CD8-positive, alpha-beta memory T cell (primary cell): ENCODE measurements at regions not wholly inside any gene's neighbourhood (a gene's known extent, or its start where the extent isn't known, plus 50 kb on each side); places are given as distances from the start of the nearest gene placed in this dataset.
"Not testable (repeated sequence)": the region's sequence is repeated elsewhere in the genome, so short reads cannot be mapped to it uniquely, and the experiment has no call there.

Source experiments
- CTCF ChIA-PET: fragments of 350-600 bp; sonication (Branson Sonifier 250); formaldehyde crosslinking; loops from one replicate; lab custom pipeline; 2021; ENCODE audit warnings: antibody characterized with exemption; lab: Charles Lee
- POLR2A ChIA-PET: fragments of 350-600 bp; sonication (Branson Sonifier 250); formaldehyde crosslinking; loops from one replicate; lab custom pipeline; 2021; ENCODE audit warnings: antibody characterized with exemption; lab: Charles Lee
- DNase-seq, 5 donors: peaks; one replicate each; pipeline versions ENCODE4 v3.0.0 to v3.0.0-alpha.2; 2020 to 2022; ENCODE audit warnings: mixed read lengths in 1 of 5
- H3K27ac ChIP-seq: one replicate; pipeline ENCODE4 v1.7.0; 2013; ENCODE audit warnings: low read depth, mild to moderate bottlenecking, low read length, moderate library complexity
- H3K27me3 ChIP-seq: 2 replicates; pipeline ENCODE4 v1.7.0; 2013; ENCODE audit warnings: low read length, mild to moderate bottlenecking; ENCODE audit not compliant: insufficient read depth, poor library complexity, severe bottlenecking
- H3K36me3 ChIP-seq: 2 replicates; pipeline ENCODE4 v1.7.0; 2013; ENCODE audit warnings: mild to moderate bottlenecking, low read length, moderate library complexity; ENCODE audit not compliant: insufficient read depth
- H3K4me1 ChIP-seq: 2 replicates; pipeline ENCODE4 v1.7.0; 2013; ENCODE audit warnings: mild to moderate bottlenecking, low read length, moderate library complexity; ENCODE audit not compliant: insufficient read depth
- H3K4me3 ChIP-seq: 2 replicates; pipeline ENCODE4 v1.7.0; 2013; ENCODE audit warnings: mild to moderate bottlenecking, low read length
- H3K9me3 ChIP-seq: 2 replicates; pipeline ENCODE4 v1.7.0; 2013; ENCODE audit warnings: mild to moderate bottlenecking, low read length
- H3K27ac Mint-ChIP-seq, 8 donors: one replicate each; pipeline ENCODE4 v1.8.0; 2020 to 2021; ENCODE audit warnings: mixed read lengths in 8 of 8, mild to moderate bottlenecking in 6 of 8, inconsistent platforms in 3 of 8, moderate library complexity in 3 of 8
- H3K27me3 Mint-ChIP-seq, 2 donors: one replicate each; pipeline ENCODE4 v1.8.0; 2020 to 2021; ENCODE audit warnings: mixed read lengths in 2 of 2, mild to moderate bottlenecking in 1 of 2, moderate library complexity in 1 of 2
- H3K36me3 Mint-ChIP-seq, 3 donors: one replicate each; pipeline ENCODE4 v1.8.0; 2020 to 2021; ENCODE audit warnings: mixed read lengths in 3 of 3, inconsistent platforms in 1 of 3, mild to moderate bottlenecking in 1 of 3
- H3K4me1 Mint-ChIP-seq, 3 donors: one replicate each; pipeline ENCODE4 v1.8.0; 2020 to 2021; ENCODE audit warnings: mixed read lengths in 3 of 3, inconsistent platforms in 1 of 3, mild to moderate bottlenecking in 1 of 3
- H3K4me3 Mint-ChIP-seq, 7 donors: one replicate each; pipeline ENCODE4 v1.8.0; 2020 to 2021; ENCODE audit warnings: mixed read lengths in 7 of 7, mild to moderate bottlenecking in 6 of 7, moderate library complexity in 4 of 7, inconsistent platforms in 2 of 7
- H3K9me3 Mint-ChIP-seq, 5 donors: one replicate each; pipeline ENCODE4 v1.8.0; 2020 to 2022; ENCODE audit warnings: mixed read lengths in 5 of 5, mild to moderate bottlenecking in 3 of 5, moderate library complexity in 2 of 5, inconsistent platforms in 1 of 5

GRCh38 chr1:69081668-69082067, 486.1 kb upstream of the LRRC7 start:
- no peak for DNase-seq

DNA sequence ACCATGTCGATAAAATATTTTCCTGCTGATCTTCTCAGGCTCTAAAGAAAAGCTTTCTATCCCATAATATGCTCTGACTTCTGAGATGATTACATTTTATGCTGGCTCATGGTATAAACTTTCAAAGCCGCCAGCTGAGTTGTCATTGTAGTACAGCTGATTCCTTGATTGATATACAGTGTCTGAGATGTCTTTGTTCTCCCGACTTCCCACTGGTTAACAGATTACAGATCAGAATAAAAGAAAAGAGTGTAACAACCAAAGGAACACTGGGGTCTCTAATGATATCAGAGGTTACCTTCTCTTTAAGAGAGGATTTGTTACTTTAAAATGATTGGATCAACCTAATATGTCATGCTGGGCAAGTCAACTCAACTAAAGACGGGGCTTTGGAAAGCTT, 485.4 kb upstream of the LRRC7 start:
- Mint-ChIP-seq H3K4me3 (no peak overlapping the region), H3K36me3 (no peaks in the 10 kb centered on the region), H3K9me3 (peaks cover 2 to 22% (median 7%) of the 10 kb centered on the region in 5 donors), H3K4me1 (no peaks in the 10 kb centered on the region), H3K27me3 (no peaks in the 10 kb centered on the region), H3K27ac (no peak overlapping the region)
- H3K27ac ChIP-seq = no peak overlapping the region
- no peaks in the 10 kb centered on the region for H3K36me3 ChIP-seq
- no peak for DNase-seq
- no peaks in the 10 kb centered on the region for H3K27me3 ChIP-seq
- ChIA-PET POLR2A (no interaction called here), CTCF (no interaction called here)
- H3K9me3 ChIP-seq = no peaks in the 10 kb centered on the region
- no peak overlapping the region for H3K4me3 ChIP-seq
- H3K4me1 ChIP-seq = no peaks in the 10 kb centered on the region

More at GRCh38 chr1:69081668-69082067, 486.1 kb upstream of the LRRC7 start:
- no peaks in the 10 kb centered on the region for H3K4me1 ChIP-seq
- H3K4me1 Mint-ChIP-seq = no peaks in the 10 kb centered on the region
- no peaks in the 10 kb centered on the region for H3K9me3 ChIP-seq
- ChIA-PET CTCF (no interaction called here), POLR2A (no interaction called here)
- no peak overlapping the region for H3K4me3 Mint-ChIP-seq
- no peaks in the 10 kb centered on the region for H3K27me3 Mint-ChIP-seq
- H3K36me3 ChIP-seq = no peaks in the 10 kb centered on the region
- H3K27me3 ChIP-seq = no peaks in the 10 kb centered on the region
- H3K9me3 Mint-ChIP-seq = peaks cover 2 to 23% (median 6%) of the 10 kb centered on the region in 5 donors
- H3K27ac ChIP-seq = no peak overlapping the region
- H3K36me3 Mint-ChIP-seq = no peaks in the 10 kb centered on the region
- H3K4me3 ChIP-seq = no peak overlapping the region
- no peak overlapping the region for H3K27ac Mint-ChIP-seq

- no peak overlapping the region for H3K27ac Mint-ChIP-seq
- DNase-seq = no peak
Observed at GRCh38 chr1:69086148-69086547, 481.6 kb upstream of the LRRC7 start.

DNA sequence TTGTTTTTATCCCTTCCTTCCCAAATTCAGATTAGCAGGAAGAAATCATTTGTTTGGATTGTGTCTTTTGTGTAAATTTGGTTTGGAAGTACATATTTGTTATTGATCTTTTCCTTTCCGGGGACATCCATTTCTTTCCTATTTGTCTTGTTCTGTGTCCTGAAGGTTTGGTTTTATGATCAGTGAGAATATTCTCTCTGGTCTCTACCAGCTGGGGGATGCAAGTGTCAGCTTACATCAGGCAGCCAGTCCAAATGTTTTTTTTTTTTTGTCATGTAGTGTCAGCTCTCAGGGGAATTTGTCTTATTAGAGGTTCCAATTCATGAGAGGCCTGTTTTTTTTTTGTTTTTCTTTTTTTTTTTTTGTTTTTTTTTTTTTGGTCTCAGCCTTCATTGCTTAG, 479.2 kb upstream of the LRRC7 start:
- H3K4me1 ChIP-seq = no peaks in the 10 kb centered on the region
- H3K9me3 Mint-ChIP-seq = peaks cover 10 to 31% (median 12%) of the 10 kb centered on the region in 5 donors
- no peaks in the 10 kb centered on the region for H3K36me3 ChIP-seq
- ChIA-PET CTCF (no interaction called here), POLR2A (no interaction called here)
- no peaks in the 10 kb centered on the region for H3K36me3 Mint-ChIP-seq
- H3K4me3 ChIP-seq = no peak overlapping the region
- no peak overlapping the region for H3K27ac Mint-ChIP-seq
- no peak overlapping the region for H3K4me3 Mint-ChIP-seq
- peaks cover 6% of the 10 kb centered on the region for H3K9me3 ChIP-seq
- no peaks in the 10 kb centered on the region for H3K27me3 ChIP-seq
- no peaks in the 10 kb centered on the region for H3K4me1 Mint-ChIP-seq
- DNase-seq = no peak
- H3K27ac ChIP-seq = no peak overlapping the region
- no peaks in the 10 kb centered on the region for H3K27me3 Mint-ChIP-seq

More at GRCh38 chr1:69086148-69086547, 481.6 kb upstream of the LRRC7 start:
- H3K27me3 ChIP-seq = no peaks in the 10 kb centered on the region
- H3K4me3 Mint-ChIP-seq = no peak overlapping the region
- no peaks in the 10 kb centered on the region for H3K4me1 Mint-ChIP-seq
- no peaks in the 10 kb centered on the region for H3K4me1 ChIP-seq
- peaks cover 7 to 34% (median 13%) of the 10 kb centered on the region in 5 donors for H3K9me3 Mint-ChIP-seq
- peaks cover 6% of the 10 kb centered on the region for H3K9me3 ChIP-seq
- H3K27ac ChIP-seq = no peak overlapping the region
- POLR2A ChIA-PET = no interaction called here
- CTCF ChIA-PET = no interaction called here
- no peaks in the 10 kb centered on the region for H3K36me3 ChIP-seq
- H3K27me3 Mint-ChIP-seq = no peaks in the 10 kb centered on the region
- no peak overlapping the region for H3K4me3 ChIP-seq
- no peaks in the 10 kb centered on the region for H3K36me3 Mint-ChIP-seq

DNA sequence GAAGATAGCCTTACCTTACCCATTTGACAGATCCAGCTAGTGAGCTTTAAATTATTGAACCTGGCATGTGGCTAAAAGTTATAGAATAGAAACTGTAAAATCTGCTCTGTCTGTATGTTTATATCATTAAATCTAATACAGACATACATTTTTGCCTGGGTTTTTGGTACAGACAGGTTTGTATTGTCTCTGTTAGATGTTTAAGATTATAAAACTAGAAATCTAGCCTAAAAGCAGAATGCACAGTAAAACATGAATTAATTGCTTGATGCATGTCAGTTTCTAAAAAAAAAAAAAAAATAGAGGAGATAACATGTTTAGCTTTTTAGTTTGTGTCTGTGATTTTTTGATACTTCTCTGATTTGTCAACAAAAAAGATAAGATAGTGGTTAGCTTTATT, 477.6 kb upstream of the LRRC7 start:
- no peak overlapping the region for H3K27ac Mint-ChIP-seq
- DNase-seq = no peak
- no peak overlapping the region for H3K4me3 Mint-ChIP-seq
- peaks cover 6 to 31% (median 14%) of the 10 kb centered on the region in 5 donors for H3K9me3 Mint-ChIP-seq
- POLR2A ChIA-PET = no interaction called here
- no peaks in the 10 kb centered on the region for H3K27me3 ChIP-seq
- no peaks in the 10 kb centered on the region for H3K36me3 ChIP-seq
- no peaks in the 10 kb centered on the region for H3K4me1 ChIP-seq
- H3K36me3 Mint-ChIP-seq = no peaks in the 10 kb centered on the region
- H3K4me3 ChIP-seq = no peak overlapping the region
- no peak overlapping the region for H3K27ac ChIP-seq
- H3K9me3 ChIP-seq = peaks cover 6% of the 10 kb centered on the region
- H3K4me1 Mint-ChIP-seq = no peaks in the 10 kb centered on the region
- H3K27me3 Mint-ChIP-seq = no peaks in the 10 kb centered on the region
- CTCF ChIA-PET = no interaction called here

GRCh38 chr1:69090752-69091151, 477.0 kb upstream of the LRRC7 start:
- no peak for DNase-seq
- H3K27ac Mint-ChIP-seq = no peak overlapping the region
- no peaks in the 10 kb centered on the region for H3K4me1 ChIP-seq
- no peak overlapping the region for H3K4me3 Mint-ChIP-seq
- H3K4me3 ChIP-seq = no peak overlapping the region
- no peaks in the 10 kb centered on the region for H3K27me3 Mint-ChIP-seq
- H3K9me3 Mint-ChIP-seq = peaks cover 6 to 31% (median 19%) of the 10 kb centered on the region in 5 donors
- H3K27me3 ChIP-seq = no peaks in the 10 kb centered on the region
- POLR2A ChIA-PET = no interaction called here
- no peaks in the 10 kb centered on the region for H3K36me3 Mint-ChIP-seq
- H3K27ac ChIP-seq = no peak overlapping the region
- H3K4me1 Mint-ChIP-seq = no peaks in the 10 kb centered on the region
- no peaks in the 10 kb centered on the region for H3K36me3 ChIP-seq
- CTCF ChIA-PET = no interaction called here
- peaks cover 6% of the 10 kb centered on the region for H3K9me3 ChIP-seq

DNA sequence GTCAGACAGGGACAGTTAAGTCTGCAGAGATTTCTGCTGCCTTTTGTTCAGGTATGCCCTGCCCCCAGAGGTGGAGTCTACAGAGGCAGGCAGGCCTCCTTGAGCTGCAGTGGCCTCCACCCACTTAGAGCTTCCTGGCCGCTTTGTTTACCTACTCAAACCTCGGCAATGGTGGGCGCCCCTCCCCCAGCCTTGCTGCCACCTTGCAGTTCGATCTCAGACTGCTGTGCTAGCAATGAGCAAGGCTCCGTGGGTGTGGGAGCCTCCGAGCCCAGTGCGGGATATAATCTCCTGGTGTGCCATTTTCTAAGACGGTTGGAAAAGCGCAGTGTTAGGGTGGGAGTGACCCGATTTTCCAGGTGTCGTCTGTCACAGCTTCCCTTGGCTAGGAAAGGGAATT, 465.7 kb upstream of the LRRC7 start:
- H3K4me1 Mint-ChIP-seq, CTCF ChIA-PET, H3K27ac ChIP-seq, H3K27ac Mint-ChIP-seq, H3K4me3 Mint-ChIP-seq, DNase-seq, H3K36me3 ChIP-seq, H3K4me3 ChIP-seq, H3K27me3 ChIP-seq, H3K27me3 Mint-ChIP-seq, POLR2A ChIA-PET, H3K4me1 ChIP-seq, H3K9me3 ChIP-seq, H3K36me3 Mint-ChIP-seq: not testable (repeated sequence)
- H3K9me3 Mint-ChIP-seq = peaks cover 9 to 14% (median 12%) of the 10 kb centered on the region in 5 donors

GRCh38 chr1:69103213-69103612, 464.5 kb upstream of the LRRC7 start:
- Mint-ChIP-seq H3K27me3 (no peaks in the 10 kb centered on the region), H3K27ac (peak overlapping the region in 1 of 8 donors; percentile 70)
- H3K4me3 ChIP-seq = no peak overlapping the region

More at GRCh38 chr1:69103213-69103612, 464.5 kb upstream of the LRRC7 start:
- Histone ChIP-seq H3K27me3 (no peaks in the 10 kb centered on the region), H3K4me1 (no peaks in the 10 kb centered on the region), H3K36me3 (no peaks in the 10 kb centered on the region), H3K27ac (no peak overlapping the region), H3K9me3 (no peaks in the 10 kb centered on the region)
- Mint-ChIP-seq H3K4me3 (no peak overlapping the region), H3K9me3 (peaks cover 9 to 14% (median 12%) of the 10 kb centered on the region in 5 donors), H3K4me1 (no peaks in the 10 kb centered on the region), H3K36me3 (no peaks in the 10 kb centered on the region)
- no peak for DNase-seq
- ChIA-PET CTCF (no interaction called here), POLR2A (interaction anchor here (0.6 kb wide), 1 partner anchor 485 kb away, joined by 3 read pairs; no protein-coding TSS in a partner anchor)
